GM21717 (cell line): ENCODE measurements at regions not wholly inside any gene's neighbourhood (a gene's known extent, or its start where the extent isn't known, plus 50 kb on each side); places are given as distances from the start of the nearest gene placed in this dataset.
"Not testable (repeated sequence)": the region's sequence is repeated elsewhere in the genome, so short reads cannot be mapped to it uniquely, and the experiment has no call there.

Experiments used
- ATAC-seq: cut with Tn5 transposase; IDR thresholded peaks from one replicate; pipeline ENCODE4 v1.9.1; 2021; ENCODE audit warnings: mild to moderate bottlenecking, moderate library complexity; ENCODE audit not compliant: unreplicated experiment

DNA sequence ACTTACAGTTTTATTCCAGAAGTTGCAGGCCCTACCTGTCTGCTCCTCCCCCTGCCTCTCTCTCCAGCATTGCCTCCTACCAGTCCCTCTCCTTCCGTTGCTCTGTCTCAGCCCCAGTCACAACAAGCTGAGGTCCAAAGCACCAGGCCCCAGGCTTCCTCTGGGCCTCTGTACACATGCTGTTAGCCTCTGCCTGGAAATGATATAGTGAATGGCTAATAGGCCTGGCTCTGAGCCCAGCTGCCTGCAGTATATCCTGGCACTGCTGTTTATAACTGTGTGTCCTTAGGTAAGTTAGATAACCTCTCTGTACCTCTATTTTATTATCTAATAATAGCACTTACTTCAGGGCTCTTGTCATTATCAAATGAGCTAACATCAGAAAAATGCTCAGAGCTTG, 114.9 kb upstream of the PWP1 start:
- no peak for ATAC-seq

DNA sequence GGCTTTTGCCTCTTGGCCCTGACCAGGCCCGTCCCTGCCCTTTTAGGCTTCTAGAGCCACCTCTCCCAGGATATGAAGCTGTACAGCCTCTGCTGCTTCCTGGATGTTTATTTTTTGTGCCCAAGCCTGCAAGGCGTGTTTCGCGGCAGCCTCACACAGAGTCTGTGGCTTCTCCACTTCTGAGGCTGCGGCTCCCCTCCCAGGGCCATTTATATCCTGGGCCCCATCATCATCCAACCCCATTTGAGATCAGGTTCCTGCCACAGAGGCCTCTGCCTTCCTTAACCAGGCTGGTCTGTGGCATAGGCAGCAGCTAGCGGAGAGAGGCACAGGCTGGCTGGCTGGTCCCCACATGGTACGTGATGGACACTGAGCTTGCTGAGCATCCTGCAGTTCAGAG, 114.1 kb upstream of the PWP1 start:
- ATAC-seq = no peak

DNA sequence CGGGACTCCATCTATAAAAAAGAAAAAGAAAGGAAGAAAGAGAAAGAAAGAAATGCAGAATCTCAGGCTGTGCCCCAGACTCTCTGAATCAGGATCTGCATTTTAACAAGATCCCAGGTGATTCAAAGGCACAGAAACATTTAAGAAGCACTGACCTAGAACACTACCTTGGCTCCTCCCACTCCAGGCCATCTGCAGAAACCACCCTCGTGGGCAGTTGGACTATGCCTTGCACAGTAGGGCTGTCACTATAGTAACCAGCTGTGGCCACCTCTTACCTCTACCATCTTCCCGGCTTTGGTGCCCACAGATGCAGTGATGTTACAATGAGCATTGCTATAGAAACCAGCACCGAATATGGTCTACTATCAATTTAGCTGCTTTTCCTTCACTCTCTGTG, 110.9 kb upstream of the PWP1 start:
- ATAC-seq = no peak

DNA sequence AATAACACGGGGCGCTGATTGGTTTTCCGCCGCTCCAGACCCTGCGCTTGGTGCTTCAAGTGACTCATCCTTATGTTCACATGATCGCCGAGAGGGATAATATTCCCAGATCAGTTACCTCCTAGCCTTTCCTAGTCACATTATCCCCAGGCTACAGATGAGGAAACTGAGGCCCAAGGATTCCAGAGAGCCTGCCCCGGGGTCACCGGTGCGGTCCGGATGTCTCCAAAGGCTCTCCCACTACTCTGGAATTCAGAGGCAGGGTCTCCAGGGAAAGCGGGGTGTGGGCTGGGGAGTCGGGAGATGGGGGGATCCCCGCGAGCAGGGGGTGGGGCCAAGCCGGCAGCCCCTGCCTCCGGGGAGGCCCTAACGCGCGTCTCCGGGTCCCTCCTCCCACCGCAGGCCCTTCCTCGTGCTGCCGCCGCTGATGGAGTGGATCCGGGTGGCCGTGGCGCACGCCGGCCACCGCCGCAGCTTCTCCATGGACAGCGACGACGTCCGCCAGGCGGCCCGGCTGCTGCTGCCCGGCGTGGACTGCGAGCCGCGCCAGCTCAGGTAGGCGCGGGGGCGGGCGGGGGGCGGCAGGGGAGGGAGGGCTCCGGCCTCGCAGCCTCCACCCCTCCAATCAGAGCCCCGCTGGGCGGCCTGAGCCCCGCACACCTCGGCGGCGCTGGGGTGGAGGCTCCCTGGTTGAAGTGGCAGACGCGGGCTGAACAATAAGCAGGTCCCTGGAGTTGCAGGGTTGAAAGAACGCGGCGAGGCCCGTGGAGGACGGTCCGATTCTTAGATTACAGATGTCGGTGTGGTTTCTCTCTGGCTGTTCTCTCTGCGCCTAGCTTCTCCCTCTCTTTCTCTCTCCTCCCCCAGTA, 104.6 kb upstream of the PWP1 start:
- ATAC-seq = no peak

DNA sequence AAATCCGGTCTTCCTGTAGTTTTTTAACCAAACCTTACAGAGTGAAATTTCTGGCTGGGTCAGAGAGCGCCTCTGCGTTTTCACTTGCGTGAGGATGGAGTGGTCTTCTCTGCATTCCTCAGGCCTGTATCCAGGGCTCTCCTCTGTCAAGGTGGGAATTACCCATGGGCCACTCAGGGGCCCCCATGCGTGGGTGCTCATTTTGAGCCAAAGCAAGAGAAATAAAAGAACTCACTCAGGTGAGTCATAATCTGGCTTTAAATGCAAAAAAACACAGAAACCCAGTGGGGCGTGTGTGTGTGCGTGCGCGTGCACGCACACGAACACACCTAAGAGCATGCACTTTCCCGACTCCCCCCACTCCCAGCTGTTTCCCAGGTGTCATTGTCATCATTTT, 104.0 kb upstream of the PWP1 start:
- no peak for ATAC-seq

DNA sequence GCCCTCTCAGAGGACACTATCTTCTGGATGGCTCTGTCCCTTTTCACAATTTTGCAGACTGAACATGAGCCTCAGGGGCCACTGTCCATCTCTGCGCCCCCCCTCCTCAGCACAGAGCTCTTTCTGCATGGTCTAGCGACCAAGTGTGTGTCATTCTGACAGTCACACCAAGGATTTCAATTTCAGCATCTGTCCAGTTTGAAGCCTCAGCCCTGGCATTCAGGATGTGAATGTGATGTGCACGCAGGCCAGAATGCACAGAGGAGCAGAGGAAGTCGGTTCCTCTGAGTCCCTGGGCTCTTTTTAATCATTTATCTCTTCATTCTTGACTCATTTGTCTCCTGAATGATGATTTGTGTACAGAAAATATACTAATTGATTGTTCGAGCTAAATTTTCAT, 102.0 kb upstream of the PWP1 start:
- ATAC-seq = no peak

DNA sequence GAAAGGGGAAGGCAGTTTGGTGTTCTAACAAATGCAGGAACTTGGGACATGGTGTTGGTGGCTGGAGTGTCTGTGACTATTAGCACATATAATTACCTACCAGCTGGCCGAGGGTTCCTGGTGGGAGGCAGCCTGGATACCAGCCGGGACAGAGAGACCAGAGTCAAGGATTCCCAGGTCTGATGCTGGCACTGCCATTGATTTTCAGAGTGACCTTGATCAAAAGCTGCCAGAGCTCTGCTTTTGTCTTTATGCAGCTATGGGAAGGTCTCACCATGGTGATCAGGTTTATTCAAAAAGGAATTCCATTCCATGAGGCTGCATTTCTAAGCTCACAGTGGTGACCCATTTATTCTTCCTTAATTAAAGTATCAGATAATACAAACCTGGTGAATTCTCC, 101.0 kb upstream of the PWP1 start:
- no peak for ATAC-seq

DNA sequence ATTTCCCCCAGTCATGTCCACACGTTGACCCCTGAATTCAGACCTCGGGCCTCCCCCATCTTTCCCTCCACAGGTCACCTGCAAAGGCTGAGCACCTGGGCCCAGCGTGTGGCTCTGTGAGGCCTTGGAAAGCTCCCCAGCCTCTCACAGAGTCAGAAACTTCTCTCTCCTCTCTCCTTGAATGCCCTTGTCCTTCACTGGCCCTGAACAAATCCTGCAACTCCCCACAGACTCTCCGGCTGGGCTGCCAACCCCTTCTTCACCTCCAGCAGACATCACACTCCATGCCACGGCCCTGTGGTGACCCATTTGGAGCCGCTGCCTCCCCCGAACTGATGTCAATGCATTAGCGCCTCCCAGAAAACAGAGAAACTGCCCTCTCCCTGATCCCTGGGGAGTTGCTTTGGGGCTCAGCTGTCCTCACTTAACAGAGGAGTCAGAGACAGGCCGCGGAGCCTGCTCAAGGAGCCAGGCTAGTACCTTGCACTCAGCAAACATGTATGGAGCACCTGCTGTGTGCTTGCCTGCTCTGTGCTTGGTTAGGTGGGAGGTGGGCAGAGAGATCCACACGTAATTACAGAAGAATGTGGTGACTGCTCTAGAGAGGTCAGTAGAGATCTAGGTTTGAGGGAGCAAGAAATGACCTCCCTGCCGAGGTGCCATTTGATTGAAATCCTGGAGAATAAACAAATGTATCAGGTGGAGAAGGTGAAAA, 99.2 kb upstream of the PWP1 start:
- ATAC-seq = no peak

DNA sequence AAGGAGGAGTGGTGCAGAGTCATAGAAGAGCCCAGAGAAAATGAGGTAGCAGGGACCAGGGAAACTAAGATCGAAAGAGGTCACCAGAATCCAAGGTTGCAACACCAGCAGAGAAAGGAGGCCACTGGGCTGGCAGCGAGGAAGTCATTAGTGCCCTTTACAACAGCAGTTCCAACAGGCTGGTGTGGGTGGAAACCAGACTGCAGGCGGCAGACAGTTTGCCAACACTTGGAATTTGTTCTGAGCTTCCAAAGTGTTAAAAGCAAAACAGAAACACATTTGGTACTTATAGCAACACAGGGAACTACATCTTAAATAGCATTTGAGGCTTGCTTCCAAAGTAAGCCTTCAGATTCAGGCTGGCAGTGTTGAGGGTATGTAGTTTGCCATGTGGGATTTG, 95.2 kb upstream of the PWP1 start:
- no peak for ATAC-seq

DNA sequence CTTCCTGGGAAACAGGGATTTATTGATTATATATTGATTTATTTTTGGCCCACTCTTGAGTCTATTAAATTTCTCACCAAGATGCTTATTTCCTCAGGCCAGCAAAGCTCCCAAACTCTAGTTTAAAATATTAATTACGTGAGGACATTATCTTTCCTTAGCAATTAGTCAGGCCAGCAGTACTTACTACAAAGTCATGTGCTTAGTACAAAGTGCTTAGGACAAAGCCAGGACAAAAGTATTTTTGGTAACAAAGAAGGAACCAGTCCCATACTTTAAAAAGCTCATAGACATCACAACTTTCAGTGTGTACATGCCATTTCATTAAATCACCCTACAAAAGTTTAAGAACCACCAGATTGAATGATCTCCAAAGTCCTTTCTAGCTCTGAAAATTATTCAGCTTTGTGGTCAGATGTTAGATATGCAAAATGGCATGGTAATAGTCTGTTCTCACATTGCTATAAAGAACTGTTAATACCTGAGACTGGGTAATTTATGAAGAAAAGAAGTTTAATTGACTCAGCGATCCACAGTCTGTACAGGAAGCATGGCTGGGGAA, 94.7 kb upstream of the PWP1 start:
- no peak for ATAC-seq

DNA sequence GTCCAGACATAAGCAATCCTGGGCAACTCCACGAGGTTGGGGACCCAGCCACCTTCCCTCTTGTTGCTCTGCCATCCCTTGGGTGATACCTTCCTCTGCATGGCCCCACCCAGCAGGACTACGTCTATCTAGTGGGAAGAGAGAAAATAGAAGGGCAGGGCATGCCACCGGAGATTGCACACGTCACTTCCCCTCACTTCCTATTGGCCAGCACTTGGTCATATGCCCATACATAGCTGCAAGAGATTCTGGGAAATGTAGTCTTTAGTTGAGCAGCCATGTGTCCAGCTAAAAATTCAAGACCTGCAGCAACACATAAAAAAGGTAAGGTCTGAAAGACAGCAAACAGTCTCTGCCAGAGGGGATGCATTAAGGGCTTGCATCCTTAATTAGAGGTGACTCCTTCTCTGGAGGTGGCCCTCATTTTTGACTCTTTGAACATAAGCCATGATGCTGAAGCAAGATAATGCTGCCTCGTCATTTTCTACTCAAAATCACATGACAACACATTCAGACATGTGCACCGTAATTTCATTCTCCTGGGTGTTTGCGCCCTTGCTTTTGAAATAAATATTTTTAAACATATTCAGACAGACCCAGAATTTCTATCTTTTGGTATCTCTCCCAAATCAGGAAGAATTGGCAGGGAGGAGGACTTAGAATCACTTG, 91.8 kb upstream of the PWP1 start:
- no peak for ATAC-seq

DNA sequence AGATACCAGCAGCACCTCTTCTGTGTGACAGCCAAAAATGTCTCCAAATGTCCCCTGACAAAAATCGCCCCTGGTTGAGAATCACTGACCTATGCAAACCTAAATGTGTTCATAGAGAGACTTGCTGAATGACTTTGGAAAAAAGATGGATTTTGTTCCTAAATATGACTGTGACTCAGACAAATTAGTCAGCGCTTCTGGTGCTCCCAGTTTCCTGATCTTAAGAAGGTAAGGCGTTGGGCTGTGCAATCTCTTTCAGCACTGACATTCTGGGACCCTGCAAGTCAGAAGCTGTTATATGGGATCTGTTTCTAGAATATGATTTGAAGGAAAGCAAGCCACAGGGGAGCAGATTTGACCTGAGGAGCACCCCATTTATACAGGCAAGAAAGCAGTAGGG, 90.6 kb upstream of the PWP1 start:
- no peak for ATAC-seq

DNA sequence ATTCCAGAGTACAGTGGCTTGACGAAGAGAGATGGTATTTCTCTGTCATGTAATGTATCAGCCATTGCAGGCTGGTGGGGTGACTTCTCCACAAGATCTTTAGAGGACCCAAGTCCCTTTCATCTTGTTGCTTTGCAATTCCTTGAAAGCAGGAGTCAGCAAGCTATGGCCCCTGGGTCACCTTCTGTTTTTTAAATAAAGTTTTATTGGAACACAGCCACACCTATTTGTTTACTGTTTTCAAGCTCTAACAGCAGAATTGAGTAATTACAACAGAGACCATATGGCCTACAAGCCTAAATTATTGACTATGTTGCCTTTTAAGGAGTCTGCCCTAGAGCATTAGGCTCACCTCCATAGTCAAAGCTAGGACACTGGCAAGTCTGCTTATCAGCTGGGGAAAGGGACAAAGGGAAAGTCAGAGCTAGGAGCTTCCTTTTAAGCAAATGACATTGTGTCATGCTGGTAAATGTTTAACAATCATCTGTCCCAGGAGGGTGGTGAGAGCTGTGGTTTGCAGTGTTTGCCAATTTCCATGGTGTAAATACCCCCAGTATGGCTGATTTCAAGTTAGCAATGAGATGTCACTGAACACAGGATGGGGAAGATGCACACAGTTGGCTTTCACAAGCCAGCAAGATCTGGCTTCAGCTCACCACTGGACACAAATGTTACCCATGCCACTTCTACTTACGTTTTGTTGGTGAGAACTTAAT, 87.7 kb upstream of the PWP1 start:
- ATAC-seq = no peak

DNA sequence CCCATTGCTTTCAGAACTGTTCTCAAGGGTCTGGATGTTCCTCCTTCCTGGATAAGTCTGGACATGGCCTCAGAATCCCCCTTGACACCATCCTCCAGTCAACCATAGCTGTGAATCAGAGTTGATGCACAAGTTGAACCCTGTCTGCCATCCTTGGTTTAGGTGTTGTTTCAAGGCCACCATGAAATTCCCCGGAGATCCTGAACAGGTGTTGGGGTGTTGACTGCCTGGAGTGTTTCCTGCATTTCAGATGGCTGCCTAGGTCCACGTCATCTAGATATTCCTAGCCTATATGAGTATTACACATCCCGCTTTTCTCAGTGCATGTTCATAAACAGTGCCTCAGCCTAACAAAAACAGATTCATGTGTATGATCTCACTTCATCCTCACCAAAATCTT, 86.7 kb upstream of the PWP1 start:
- ATAC-seq = no peak

DNA sequence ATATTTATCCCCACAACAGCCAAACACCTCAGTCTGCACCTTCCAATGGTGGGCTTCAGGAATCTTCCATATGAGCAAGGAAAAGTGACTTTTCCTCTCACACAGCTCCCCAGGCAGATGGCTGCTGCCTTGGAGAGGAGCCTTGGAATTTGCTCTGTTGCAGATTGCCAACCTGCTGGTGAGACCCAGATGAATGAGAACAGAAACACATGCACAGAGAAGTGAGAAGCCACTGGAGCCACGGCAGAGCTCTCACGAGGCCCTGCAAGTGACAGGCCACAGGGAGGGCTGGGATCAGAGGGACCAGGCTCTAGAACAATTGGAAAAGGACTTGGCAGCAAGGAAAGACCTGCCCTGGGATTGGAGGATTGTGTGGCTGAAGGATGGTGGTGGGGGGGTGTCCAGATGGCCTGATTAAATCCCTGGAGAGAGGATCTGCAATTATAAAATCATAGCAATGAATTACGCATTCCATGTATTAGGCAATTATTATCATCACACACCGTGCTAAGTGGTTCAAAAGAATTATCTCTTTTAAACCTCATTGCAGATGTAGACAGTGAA, 84.9 kb upstream of the PWP1 start:
- ATAC-seq = no peak

DNA sequence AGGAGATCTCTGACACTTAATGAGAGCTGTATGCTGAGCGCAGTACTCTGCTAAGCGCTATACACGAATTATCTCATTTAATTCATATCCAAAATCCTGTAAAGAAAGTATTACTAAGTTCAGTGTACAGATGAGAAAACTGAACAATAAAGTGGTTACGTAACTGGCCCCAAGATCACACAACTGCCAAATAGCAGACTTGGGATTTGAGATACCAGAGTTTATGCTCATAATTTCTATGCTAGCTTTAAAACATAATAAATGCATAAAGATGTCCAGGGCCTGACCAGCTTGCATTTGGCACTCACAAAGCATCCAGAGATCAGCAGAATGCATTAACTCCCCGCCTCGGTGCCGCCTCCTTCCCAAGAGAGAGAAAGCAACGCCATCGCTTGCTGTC, 83.2 kb upstream of the PWP1 start:
- no peak for ATAC-seq

DNA sequence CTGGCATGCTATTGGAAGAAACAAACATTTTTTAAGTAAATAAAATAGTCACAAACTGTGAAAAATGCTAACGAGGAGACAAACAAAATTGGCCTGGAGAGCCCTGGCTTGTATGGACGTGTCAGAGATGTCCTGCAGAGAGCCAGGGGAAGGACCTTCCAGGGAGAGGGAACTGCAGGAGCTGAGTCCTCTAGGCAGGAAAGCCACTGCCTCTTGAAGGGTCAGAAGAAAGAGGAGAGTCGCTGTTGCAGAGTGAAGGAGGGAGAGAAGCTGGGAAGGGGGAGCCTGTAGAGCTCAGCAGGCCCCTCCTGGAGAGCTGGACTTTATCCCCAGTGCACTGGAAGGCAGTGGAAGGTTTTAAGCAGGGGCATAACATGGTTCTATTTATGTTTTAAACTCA, 80.3 kb upstream of the PWP1 start:
- ATAC-seq = no peak

DNA sequence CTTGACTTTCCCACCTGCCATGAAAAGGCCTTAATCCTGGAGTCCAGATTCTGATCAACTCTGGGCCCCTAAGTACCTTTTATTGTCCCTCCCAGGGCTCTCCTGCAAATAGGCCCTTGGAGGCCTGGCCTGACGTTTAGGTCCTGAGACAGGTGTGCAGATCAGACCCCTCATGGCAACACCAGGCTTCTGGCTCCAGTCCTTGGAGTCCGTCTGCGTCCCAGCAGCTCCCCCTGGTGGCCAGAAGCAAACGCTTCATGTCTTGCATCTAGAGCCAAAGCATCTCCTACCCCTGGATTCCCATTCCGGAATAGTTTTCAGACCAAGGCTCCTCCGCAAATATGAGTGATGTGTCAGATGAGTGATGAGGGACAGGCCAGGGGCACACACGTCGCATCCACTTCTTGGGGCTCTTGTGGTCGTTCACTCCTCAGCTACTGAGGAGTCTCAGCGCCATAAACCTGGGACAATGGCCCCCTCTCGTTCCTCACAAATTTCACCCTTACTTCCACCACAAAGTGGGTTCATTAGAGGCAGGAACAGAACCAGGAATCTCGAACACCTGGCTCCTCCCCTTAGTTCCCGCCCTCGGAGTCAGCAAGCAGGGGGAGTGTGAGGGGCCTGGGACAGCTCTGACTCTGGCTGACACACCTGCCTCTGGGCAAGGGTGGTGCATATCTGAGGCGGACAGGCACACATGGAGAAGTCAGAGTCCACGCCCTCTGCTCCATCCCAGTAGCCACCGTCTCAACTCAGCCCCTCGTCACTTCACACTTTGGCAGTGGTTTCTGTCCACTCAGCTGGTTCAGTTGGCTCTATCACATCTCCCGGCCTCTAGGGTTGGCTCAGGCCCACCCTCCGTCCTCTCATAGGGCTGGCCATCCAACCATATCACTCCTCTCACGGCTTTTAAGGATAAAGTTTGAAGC, 77.9 kb upstream of the PWP1 start:
- ATAC-seq = no peak

DNA sequence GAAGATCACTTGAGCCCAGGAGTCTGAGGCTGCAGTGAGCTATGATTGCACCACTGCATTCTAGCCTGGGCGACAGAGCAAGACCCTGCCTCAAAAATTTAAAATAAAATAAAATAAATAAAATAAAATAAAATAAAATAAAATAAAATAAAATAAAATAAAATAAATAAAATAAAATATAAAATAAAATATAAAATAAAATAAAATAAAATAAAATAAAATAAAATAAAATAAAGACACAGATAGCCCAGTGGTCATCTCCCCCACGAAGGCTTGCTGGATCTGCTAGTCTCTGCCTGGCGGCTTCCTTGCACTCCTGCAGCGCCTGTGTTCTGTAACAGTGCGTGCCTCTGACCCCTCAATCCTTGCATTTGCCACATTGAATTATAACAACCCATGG, 76.8 kb upstream of the PWP1 start:
- not testable (repeated sequence) for ATAC-seq
